RWPE2 (cell line): ENCODE measurements at regions not wholly inside any gene's neighbourhood (a gene's known extent, or its start where the extent isn't known, plus 50 kb on each side); places are given as distances from the start of the nearest gene placed in this dataset.

ENCODE experiments used
- ATAC-seq: fragments of 200-7000 bp; cut with Tn5 transposase; 3 replicates; pipeline ENCODE4 v1.9.1; 2021; ENCODE audit warnings: low read depth
- DNase-seq: peaks from one replicate; pipeline ENCODE4 v3.0.0-alpha.2; 2020; ENCODE audit warnings: low spot score
- H3K27ac ChIP-seq: fragments of 450-650 bp; 2 replicates; pipeline ENCODE4 v1.5.1; 2017; ENCODE audit warnings: mild to moderate bottlenecking; ENCODE audit not compliant: poor library complexity, severe bottlenecking
- H3K27me3 ChIP-seq: fragments of 250-450 bp; sonication (Bioruptor Pico); 2 replicates; pipeline ENCODE4 v1.5.1; 2021; ENCODE audit warnings: mild to moderate bottlenecking, moderate library complexity; ENCODE audit not compliant: insufficient read depth, poor library complexity, severe bottlenecking
- H3K36me3 ChIP-seq: fragments of 250-450 bp; sonication (Bioruptor Pico); 2 replicates; pipeline ENCODE4 v1.5.1; 2020; ENCODE audit warnings: low read depth, mild to moderate bottlenecking, moderate library complexity
- H3K4me1 ChIP-seq: fragments of 250-450 bp; sonication (Bioruptor Pico); 2 replicates; pipeline ENCODE4 v1.5.1; 2021; ENCODE audit warnings: mild to moderate bottlenecking, moderate library complexity; ENCODE audit not compliant: insufficient read depth, poor library complexity, severe bottlenecking
- H3K4me3 ChIP-seq: fragments of 250-450 bp; sonication (Bioruptor Pico); 2 replicates; pipeline ENCODE4 v1.5.1; 2021; ENCODE audit warnings: mild to moderate bottlenecking, moderate library complexity; ENCODE audit not compliant: severe bottlenecking
- H3K9me3 ChIP-seq: fragments of 250-450 bp; sonication (Bioruptor Pico); 2 replicates; pipeline ENCODE4 v1.5.1; 2021; ENCODE audit warnings: mild to moderate bottlenecking, moderate library complexity; ENCODE audit not compliant: severe bottlenecking
- TF ChIP-seq, protein P1 (sequence below): fragments of 450-650 bp; IDR thresholded peaks from one replicate; pipeline ENCODE4 v1.5.1; 2017; ENCODE audit warnings: mild to moderate bottlenecking, moderate library complexity; ENCODE audit not compliant: poor library complexity, severe bottlenecking

DNA sequence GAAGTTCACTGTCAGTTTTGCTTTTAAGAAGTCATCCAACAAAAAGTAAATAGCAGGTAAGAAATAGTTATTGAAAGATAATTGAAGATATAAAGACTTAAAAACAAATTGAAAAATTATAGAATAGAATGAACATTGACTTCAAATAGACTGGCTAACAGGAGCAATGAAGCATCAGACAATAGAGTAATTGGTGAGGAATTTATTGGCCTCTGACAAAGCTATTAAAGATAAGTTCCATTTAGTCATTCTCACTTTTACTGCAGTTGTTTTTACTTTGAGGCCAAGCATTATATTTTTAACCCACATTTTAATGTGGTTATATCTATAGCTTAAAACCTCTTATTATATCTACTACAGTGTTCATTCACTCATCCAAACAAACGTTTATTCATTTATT lies 228.8 kb upstream of the ADGRL2 start:
- Histone ChIP-seq H3K36me3 (no peaks in the 10 kb centered on the region), H3K4me3 (no peak overlapping the region), H3K9me3 (no peaks in the 10 kb centered on the region), H3K27me3 (no peaks in the 10 kb centered on the region), H3K4me1 (no peaks in the 10 kb centered on the region), H3K27ac (no peak overlapping the region)
- TF ChIP-seq, protein P1, sequence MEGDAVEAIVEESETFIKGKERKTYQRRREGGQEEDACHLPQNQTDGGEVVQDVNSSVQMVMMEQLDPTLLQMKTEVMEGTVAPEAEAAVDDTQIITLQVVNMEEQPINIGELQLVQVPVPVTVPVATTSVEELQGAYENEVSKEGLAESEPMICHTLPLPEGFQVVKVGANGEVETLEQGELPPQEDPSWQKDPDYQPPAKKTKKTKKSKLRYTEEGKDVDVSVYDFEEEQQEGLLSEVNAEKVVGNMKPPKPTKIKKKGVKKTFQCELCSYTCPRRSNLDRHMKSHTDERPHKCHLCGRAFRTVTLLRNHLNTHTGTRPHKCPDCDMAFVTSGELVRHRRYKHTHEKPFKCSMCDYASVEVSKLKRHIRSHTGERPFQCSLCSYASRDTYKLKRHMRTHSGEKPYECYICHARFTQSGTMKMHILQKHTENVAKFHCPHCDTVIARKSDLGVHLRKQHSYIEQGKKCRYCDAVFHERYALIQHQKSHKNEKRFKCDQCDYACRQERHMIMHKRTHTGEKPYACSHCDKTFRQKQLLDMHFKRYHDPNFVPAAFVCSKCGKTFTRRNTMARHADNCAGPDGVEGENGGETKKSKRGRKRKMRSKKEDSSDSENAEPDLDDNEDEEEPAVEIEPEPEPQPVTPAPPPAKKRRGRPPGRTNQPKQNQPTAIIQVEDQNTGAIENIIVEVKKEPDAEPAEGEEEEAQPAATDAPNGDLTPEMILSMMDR = no peak
- ATAC-seq (no peak), DNase-seq (no peak)

DNA sequence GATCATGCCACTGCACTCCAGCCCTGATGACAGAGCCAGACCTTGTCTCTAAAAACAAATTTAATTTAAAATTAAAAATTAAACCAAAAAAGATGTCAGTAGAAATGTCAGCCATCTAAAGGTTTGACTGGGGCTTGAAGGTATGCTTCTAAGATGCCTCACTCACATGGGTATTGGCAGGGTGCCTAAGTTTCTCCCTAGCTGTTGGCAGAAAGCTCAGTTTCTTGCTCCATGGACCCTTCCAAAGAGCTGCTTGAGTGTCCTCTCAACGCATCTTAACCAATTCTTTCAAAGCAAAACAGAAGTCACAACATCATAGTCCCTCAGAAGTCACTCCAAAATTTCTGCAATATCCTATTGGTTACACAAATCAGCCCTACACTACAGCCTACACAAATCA lies 231.0 kb upstream of the ADGRL2 start:
- TF ChIP-seq, protein P1 = no peak
- DNase-seq (no peak), ATAC-seq (no peak)
- no peak overlapping the region for H3K27ac ChIP-seq
- H3K4me1 ChIP-seq = no peaks in the 10 kb centered on the region
- H3K4me3 ChIP-seq = no peak overlapping the region
- H3K36me3 ChIP-seq = no peaks in the 10 kb centered on the region
- no peaks in the 10 kb centered on the region for H3K9me3 ChIP-seq
- no peaks in the 10 kb centered on the region for H3K27me3 ChIP-seq

DNA sequence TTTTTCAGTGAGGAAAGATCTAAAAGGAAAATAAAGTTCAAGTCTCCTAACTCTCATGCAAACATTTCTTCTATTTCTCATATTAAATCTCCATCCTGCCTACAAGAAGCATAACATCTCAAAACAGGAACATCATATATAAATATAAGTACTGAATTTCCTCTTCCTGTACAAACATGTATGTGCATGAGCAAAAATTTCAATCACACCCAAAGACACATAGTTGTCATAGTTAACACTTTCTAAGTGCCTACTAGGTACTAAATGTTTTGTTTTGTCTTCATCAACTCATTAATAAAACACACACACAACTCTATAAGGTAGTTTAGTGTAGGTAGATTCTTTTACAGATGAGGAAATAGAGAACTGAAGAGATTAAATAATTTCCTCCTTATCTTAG lies 237.1 kb upstream of the ADGRL2 start:
- H3K9me3 ChIP-seq = no peaks in the 10 kb centered on the region
- no peak for ATAC-seq
- TF ChIP-seq, protein P1 = no peak
- H3K36me3 ChIP-seq = no peaks in the 10 kb centered on the region
- H3K27me3 ChIP-seq = no peaks in the 10 kb centered on the region
- no peak overlapping the region for H3K27ac ChIP-seq
- H3K4me1 ChIP-seq = no peaks in the 10 kb centered on the region
- DNase-seq = no peak
- H3K4me3 ChIP-seq = no peak overlapping the region

DNA sequence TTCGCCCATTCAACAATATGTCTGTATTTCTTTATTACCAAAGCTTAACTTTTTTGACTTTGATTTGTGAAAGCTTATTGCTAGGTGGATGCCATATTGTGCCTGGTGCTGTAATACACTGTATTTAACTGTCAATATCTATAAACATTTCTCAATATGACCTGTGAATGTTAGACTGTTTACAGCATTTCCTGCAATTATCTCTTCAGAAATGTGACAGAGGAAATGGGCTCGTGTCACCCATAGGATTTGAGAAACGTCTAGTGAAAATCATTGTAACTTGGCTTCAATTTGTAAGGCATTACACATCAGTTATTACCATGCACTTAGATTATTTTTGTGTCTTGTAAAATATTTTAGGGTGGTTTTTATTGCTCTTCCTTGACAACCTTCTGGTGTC lies 237.8 kb upstream of the ADGRL2 start:
- TF ChIP-seq, protein P1 = no peak
- Histone ChIP-seq H3K9me3 (no peaks in the 10 kb centered on the region), H3K4me1 (no peaks in the 10 kb centered on the region), H3K36me3 (no peaks in the 10 kb centered on the region), H3K4me3 (no peak overlapping the region), H3K27ac (no peak overlapping the region), H3K27me3 (no peaks in the 10 kb centered on the region)
- DNase-seq (no peak), ATAC-seq (no peak)

DNA sequence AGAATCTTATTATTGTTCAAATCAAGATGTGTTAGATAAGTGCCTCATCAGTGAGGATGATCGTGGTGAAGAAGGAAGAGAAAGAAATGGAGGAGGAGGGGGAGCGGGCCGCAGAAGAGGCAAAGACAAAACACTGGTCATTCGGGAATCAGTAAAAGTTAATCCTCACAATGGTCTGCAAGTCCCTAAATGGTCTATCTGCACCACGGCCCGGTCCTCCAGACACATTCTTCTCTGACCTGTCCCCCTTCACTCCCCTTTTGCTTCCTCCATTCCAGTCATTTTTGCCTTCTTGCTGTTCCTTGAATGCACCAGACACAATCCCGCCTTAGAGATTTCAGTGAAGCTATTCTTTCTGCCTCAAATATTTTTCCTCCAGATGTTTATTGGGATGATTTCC lies 240.1 kb upstream of the ADGRL2 start:
- Histone ChIP-seq H3K27me3 (no peaks in the 10 kb centered on the region), H3K4me1 (no peaks in the 10 kb centered on the region), H3K36me3 (no peaks in the 10 kb centered on the region), H3K9me3 (no peaks in the 10 kb centered on the region), H3K27ac (no peak overlapping the region), H3K4me3 (no peak overlapping the region)
- TF ChIP-seq, protein P1 = no peak
- no peak for ATAC-seq
- no peak for DNase-seq
